ENCODE measurements at regions not wholly inside any gene's neighbourhood (a gene's known extent, or its start where the extent isn't known, plus 50 kb on each side); places are given as distances from the start of the nearest gene placed in this dataset.

DNA sequence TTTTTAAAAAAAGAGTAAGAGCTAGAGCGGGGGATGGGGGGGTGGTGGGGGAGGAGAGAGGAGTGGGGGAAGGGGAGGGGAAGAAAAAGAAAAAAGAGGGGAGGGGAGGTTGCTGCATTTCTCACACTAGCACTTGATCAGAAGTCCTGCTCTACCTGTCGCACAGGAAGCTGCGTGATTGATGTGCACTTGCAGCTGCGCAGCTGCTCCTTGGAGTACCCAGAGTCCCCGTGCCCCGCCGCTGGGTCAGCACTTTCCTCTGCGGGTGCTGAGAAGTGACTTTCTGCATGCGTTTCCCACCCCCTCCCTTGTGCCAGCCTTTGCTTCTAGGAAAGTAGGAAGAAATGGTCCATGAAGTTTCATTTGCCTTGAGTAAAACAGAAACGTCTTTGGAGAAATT, 297.3 kb downstream of the ETAA1 start:
- Histone ChIP-seq H2AFZ (ENCODE audit: low read depth, low read length, poor library complexity, severe bottlenecking) (no peak overlapping the region), H3K4me1 (ENCODE audit: control insufficient read depth in 1 of 2, insufficient read depth in 2 of 2, low read length in 2 of 2) (no peaks in the 10 kb centered on the region), H3K27me3 (ENCODE audit: insufficient read depth, low read length) (0 out of 2 replicates have a peak, but pooled peaks cover 9% of the 10 kb centered on the region), H3K4me2 (ENCODE audit: low read length) (no peak overlapping the region), H3K9me3 (ENCODE audit: control insufficient read depth in 1 of 2, insufficient read depth in 1 of 2, low read depth in 1 of 2, low read length in 2 of 2) (no peaks in the 10 kb centered on the region), H3K27ac (ENCODE audit: low read depth, low read length) (no peak overlapping the region), H3K4me3 (replicated peaks in 1 of 2; ENCODE audit: low read depth in 1 of 2, low read length in 2 of 2) (no peak overlapping the region), H3K36me3 (ENCODE audit: control insufficient read depth in 1 of 2, insufficient read depth in 2 of 2, low read length in 2 of 2) (no peaks in the 10 kb centered on the region), H3K9me2 (ENCODE audit: insufficient read depth) (no peaks in the 10 kb centered on the region), H3K79me2 (ENCODE audit: insufficient read depth, low read length) (no peaks in the 10 kb centered on the region), H3K9ac (ENCODE audit: low read length) (no peak overlapping the region), H4K20me1 (ENCODE audit: insufficient read depth) (no peaks in the 10 kb centered on the region)
- TF ChIP-seq EZH2 (IDR thresholded peaks at IDR 0.05) = no peak
- intact Hi-C loops (cut with micrococcal nuclease) = no loop called here
- ChIA-PET POLR2A (no interaction called here), RAD21 (ENCODE audit: low non-redundant PET in 1 of 2, low total read pairs in 2 of 2, uncharacterized antibody in 2 of 2, unreplicated experiment in 2 of 2) (interaction anchor here in 1 of 2 experiments (0.6 kb wide), 1 partner anchor 21 kb away, joined by 4 read pairs; no protein-coding TSS in a partner anchor), CTCF (no interaction called here)
- ATAC-seq = no peak
- no peak for DNase-seq (ENCODE audit: low read depth, low spot score)
- BruUV-seq (replicated peaks) = no TSS peak

DNA sequence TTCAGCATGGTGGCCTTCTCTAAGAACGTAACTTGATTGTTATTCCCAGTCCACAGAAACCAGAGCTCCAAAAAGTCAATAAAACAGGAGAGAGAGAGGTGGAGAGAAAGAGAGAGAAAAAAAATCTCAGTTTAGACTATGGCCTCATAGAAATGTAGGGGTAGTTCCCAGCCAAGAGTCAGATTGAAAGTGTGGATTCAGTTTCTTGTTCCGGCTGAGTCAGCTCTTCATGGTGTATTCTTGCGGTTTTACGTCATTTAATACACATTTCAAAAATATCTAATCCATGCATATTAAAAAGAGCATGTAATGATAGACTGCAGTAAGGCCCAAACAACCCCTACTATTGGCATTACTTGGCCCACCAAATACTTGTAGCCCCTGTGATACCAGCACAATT, 303.9 kb downstream of the ETAA1 start:
- TF ChIP-seq JUND (IDR thresholded peaks at IDR 0.05) = no peak
- H3K9ac ChIP-seq (ENCODE audit: low read length) = no peak overlapping the region
- ChIA-PET POLR2A (no interaction called here), CTCF (no interaction called here), RAD21 (ENCODE audit: low non-redundant PET in 1 of 2, low total read pairs in 2 of 2, uncharacterized antibody in 2 of 2, unreplicated experiment in 2 of 2) (no interaction called here)
- no peaks in the 10 kb centered on the region for H3K4me1 ChIP-seq (ENCODE audit: control insufficient read depth in 1 of 2, insufficient read depth in 2 of 2, low read length in 2 of 2)
- no peaks in the 10 kb centered on the region for H4K20me1 ChIP-seq (ENCODE audit: insufficient read depth)
- no peaks in the 10 kb centered on the region for H3K79me2 ChIP-seq (ENCODE audit: insufficient read depth, low read length)
- no peak overlapping the region for H2AFZ ChIP-seq (ENCODE audit: low read depth, low read length, poor library complexity, severe bottlenecking)
- no peak overlapping the region for H3K4me3 ChIP-seq (replicated peaks in 1 of 2; ENCODE audit: low read depth in 1 of 2, low read length in 2 of 2)
- no peaks in the 10 kb centered on the region for H3K9me3 ChIP-seq (ENCODE audit: control insufficient read depth in 1 of 2, insufficient read depth in 1 of 2, low read depth in 1 of 2, low read length in 2 of 2)
- no TSS peak for BruUV-seq (replicated peaks)
- H3K9me2 ChIP-seq (ENCODE audit: insufficient read depth) = no peaks in the 10 kb centered on the region
- peaks cover 13% of the 10 kb centered on the region; the same call in 1 of the 2 replicates for H3K27me3 ChIP-seq (ENCODE audit: insufficient read depth, low read length)
- DNase-seq (ENCODE audit: low read depth, low spot score) (no peak), ATAC-seq (no peak)
- no peaks in the 10 kb centered on the region for H3K36me3 ChIP-seq (ENCODE audit: control insufficient read depth in 1 of 2, insufficient read depth in 2 of 2, low read length in 2 of 2)
- no peak overlapping the region for H3K4me2 ChIP-seq (ENCODE audit: low read length)
- intact Hi-C loops (cut with micrococcal nuclease) = no loop called here
- H3K27ac ChIP-seq (ENCODE audit: low read depth, low read length) = no peak overlapping the region

DNA sequence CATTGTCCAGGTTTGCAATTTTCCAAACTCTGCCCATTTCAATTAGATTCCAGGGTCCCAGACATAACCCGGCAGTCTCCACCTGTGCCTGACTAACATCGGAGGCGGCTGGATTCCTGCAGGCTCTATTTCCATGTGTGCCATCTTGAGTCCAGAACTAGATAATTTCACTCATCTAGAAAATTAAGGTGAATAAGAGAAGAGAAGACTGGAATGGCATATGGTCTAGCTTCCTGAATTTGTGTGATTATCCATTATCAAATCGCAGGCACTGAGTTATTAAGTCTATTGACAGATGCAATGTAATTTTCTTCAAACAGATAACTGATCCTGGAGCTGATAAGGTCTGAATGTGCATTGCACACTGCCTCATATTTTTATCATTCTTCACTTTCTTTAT, 305.2 kb downstream of the ETAA1 start:
- Histone ChIP-seq H3K79me2 (ENCODE audit: insufficient read depth, low read length) (no peaks in the 10 kb centered on the region), H2AFZ (ENCODE audit: low read depth, low read length, poor library complexity, severe bottlenecking) (no peak overlapping the region), H3K9me2 (ENCODE audit: insufficient read depth) (no peaks in the 10 kb centered on the region), H3K4me2 (ENCODE audit: low read length) (no peak overlapping the region), H3K4me3 (replicated peaks in 1 of 2; ENCODE audit: low read depth in 1 of 2, low read length in 2 of 2) (no peak overlapping the region), H3K36me3 (ENCODE audit: control insufficient read depth in 1 of 2, insufficient read depth in 2 of 2, low read length in 2 of 2) (no peaks in the 10 kb centered on the region), H3K27ac (ENCODE audit: low read depth, low read length) (no peak overlapping the region), H3K9me3 (ENCODE audit: control insufficient read depth in 1 of 2, insufficient read depth in 1 of 2, low read depth in 1 of 2, low read length in 2 of 2) (no peaks in the 10 kb centered on the region), H4K20me1 (ENCODE audit: insufficient read depth) (no peaks in the 10 kb centered on the region), H3K9ac (ENCODE audit: low read length) (no peak overlapping the region), H3K27me3 (ENCODE audit: insufficient read depth, low read length) (peaks cover 23% of the 10 kb centered on the region), H3K4me1 (ENCODE audit: control insufficient read depth in 1 of 2, insufficient read depth in 2 of 2, low read length in 2 of 2) (no peaks in the 10 kb centered on the region)
- ChIA-PET CTCF (no interaction called here), RAD21 (ENCODE audit: low non-redundant PET in 1 of 2, low total read pairs in 2 of 2, uncharacterized antibody in 2 of 2, unreplicated experiment in 2 of 2) (no interaction called here), POLR2A (no interaction called here)
- DNase-seq (ENCODE audit: low read depth, low spot score) (no peak), ATAC-seq (no peak)
- intact Hi-C loops (cut with micrococcal nuclease) = no loop called here
- no TSS peak for BruUV-seq (replicated peaks)
- no peak for TF ChIP-seq RAD21 (IDR thresholded peaks at IDR 0.05; ENCODE audit: low read depth)
- TF ChIP-seq ZFX (IDR thresholded peaks at IDR 0.05) = no peak
- TF ChIP-seq, protein P1, sequence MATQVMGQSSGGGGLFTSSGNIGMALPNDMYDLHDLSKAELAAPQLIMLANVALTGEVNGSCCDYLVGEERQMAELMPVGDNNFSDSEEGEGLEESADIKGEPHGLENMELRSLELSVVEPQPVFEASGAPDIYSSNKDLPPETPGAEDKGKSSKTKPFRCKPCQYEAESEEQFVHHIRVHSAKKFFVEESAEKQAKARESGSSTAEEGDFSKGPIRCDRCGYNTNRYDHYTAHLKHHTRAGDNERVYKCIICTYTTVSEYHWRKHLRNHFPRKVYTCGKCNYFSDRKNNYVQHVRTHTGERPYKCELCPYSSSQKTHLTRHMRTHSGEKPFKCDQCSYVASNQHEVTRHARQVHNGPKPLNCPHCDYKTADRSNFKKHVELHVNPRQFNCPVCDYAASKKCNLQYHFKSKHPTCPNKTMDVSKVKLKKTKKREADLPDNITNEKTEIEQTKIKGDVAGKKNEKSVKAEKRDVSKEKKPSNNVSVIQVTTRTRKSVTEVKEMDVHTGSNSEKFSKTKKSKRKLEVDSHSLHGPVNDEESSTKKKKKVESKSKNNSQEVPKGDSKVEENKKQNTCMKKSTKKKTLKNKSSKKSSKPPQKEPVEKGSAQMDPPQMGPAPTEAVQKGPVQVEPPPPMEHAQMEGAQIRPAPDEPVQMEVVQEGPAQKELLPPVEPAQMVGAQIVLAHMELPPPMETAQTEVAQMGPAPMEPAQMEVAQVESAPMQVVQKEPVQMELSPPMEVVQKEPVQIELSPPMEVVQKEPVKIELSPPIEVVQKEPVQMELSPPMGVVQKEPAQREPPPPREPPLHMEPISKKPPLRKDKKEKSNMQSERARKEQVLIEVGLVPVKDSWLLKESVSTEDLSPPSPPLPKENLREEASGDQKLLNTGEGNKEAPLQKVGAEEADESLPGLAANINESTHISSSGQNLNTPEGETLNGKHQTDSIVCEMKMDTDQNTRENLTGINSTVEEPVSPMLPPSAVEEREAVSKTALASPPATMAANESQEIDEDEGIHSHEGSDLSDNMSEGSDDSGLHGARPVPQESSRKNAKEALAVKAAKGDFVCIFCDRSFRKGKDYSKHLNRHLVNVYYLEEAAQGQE (IDR thresholded peaks at IDR 0.05; ENCODE audit: low read depth) = no peak
- TF ChIP-seq, protein P2, sequence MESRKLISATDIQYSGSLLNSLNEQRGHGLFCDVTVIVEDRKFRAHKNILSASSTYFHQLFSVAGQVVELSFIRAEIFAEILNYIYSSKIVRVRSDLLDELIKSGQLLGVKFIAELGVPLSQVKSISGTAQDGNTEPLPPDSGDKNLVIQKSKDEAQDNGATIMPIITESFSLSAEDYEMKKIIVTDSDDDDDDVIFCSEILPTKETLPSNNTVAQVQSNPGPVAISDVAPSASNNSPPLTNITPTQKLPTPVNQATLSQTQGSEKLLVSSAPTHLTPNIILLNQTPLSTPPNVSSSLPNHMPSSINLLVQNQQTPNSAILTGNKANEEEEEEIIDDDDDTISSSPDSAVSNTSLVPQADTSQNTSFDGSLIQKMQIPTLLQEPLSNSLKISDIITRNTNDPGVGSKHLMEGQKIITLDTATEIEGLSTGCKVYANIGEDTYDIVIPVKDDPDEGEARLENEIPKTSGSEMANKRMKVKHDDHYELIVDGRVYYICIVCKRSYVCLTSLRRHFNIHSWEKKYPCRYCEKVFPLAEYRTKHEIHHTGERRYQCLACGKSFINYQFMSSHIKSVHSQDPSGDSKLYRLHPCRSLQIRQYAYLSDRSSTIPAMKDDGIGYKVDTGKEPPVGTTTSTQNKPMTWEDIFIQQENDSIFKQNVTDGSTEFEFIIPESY (IDR thresholded peaks at IDR 0.05; ENCODE audit: extremely low read depth, insufficient replicate concordance, low read length) = no peak
- no peak for TF ChIP-seq TCF7L2 (IDR thresholded peaks at IDR 0.05; ENCODE audit: borderline replicate concordance, extremely low read depth, insufficient read depth, insufficient read length)
- TF ChIP-seq POLR2AphosphoS5 (IDR thresholded peaks at IDR 0.05; ENCODE audit: low read depth, low read length) = no peak
- TF ChIP-seq EGR1 (IDR thresholded peaks at IDR 0.05; ENCODE audit: low read depth) = no peak

Data from HCT116 (cell line).